K562 (cell line): ENCODE measurements at regions not wholly inside any gene's neighbourhood (a gene's known extent, or its start where the extent isn't known, plus 50 kb on each side); places are given as distances from the start of the nearest gene placed in this dataset.

ENCODE experiments used
- ATAC-seq: fragments of 200-7000 bp; cut with Tn5 transposase; 3 replicates; pipeline ENCODE4 v1.9.1; 2020; ENCODE audit warnings: moderate library complexity
- BruUV-seq: library from RNA; stranded (reverse); fragments of 400-500 nt; replicated peaks from 2 replicates; lab custom pipeline; 2021; lab: Mats Ljungman, UMichigan
- CTCF ChIA-PET: fragments of 300-600 bp; formaldehyde crosslinking; extraction: SDS; loops from one replicate; lab custom pipeline; 2021; ENCODE audit warnings: low intra/inter-chr PET ratio; lab: Yijun Ruan, JAX
- POLR2A ChIA-PET: fragments of 300-600, 350-650 bp; sonication (Branson Sonifier 250); formaldehyde crosslinking; extraction: SDS; loops from one replicate; lab custom pipeline; 2021; ENCODE audit warnings: antibody characterized with exemption, inconsistent platforms; lab: Yijun Ruan, JAX
- DNase-seq, 4 experiments: peaks; one replicate each; pipeline versions ENCODE4 v3.0.0 to v3.0.0-alpha.2; 2011 to 2018; ENCODE audit warnings: low spot score in 3 of 4, mixed read lengths in 3 of 4; ENCODE audit errors: extremely low read depth in 1 of 4
- FAIRE-seq: peaks from 2 replicates; lab custom pipeline; 2011; peaks lifted over from hg19 to GRCh38; lab: Jason Lieb, UNC
- H2AFZ ChIP-seq: 2 replicates; pipeline ENCODE4 v1.6.0; 2011; ENCODE audit warnings: low read depth, low read length, control low read depth, inconsistent platforms
- H3K27ac ChIP-seq: fragments of 200-600 bp; 3 replicates; pipeline ENCODE4 v1.8.0; 2011; ENCODE audit warnings: low read depth, mild to moderate bottlenecking, control low read depth, inconsistent platforms, low read length, moderate library complexity, mixed read lengths; ENCODE audit errors: extremely low read depth
- H3K27me3 ChIP-seq, 2 experiments: fragments of 300-600 bp in 1 of 2; 2 replicates in 1 of 2; 3 replicates in 1 of 2; pipeline versions ENCODE4 v1.6.0 to v1.8.0; 2011; ENCODE audit warnings: inconsistent platforms in 2 of 2, low read length in 2 of 2, mild to moderate bottlenecking in 1 of 2, mixed read lengths in 1 of 2, moderate library complexity in 1 of 2; ENCODE audit not compliant: control insufficient read depth in 2 of 2, insufficient read depth in 2 of 2
- H3K36me3 ChIP-seq: fragments of 300-600 bp; 3 replicates; pipeline ENCODE4 v1.8.0; 2011; ENCODE audit warnings: mild to moderate bottlenecking, low read length, inconsistent platforms; ENCODE audit not compliant: control insufficient read depth, insufficient read depth
- H3K4me1 ChIP-seq, 2 experiments: fragments of 200-600 bp in 1 of 2; replicated peaks in 1 of 2; 2 replicates in 1 of 2; 3 replicates in 1 of 2; pipeline versions ENCODE4 v1.5.1 to v1.8.0; 2011; ENCODE audit warnings: inconsistent platforms in 2 of 2, low read length in 2 of 2, mild to moderate bottlenecking in 1 of 2, mixed read lengths in 1 of 2, moderate library complexity in 1 of 2; ENCODE audit not compliant: control insufficient read depth in 2 of 2, insufficient read depth in 2 of 2
- H3K4me2 ChIP-seq: 2 replicates; pipeline ENCODE4 v1.6.1; 2011; ENCODE audit warnings: low read length, control low read depth, inconsistent platforms, mixed read lengths; ENCODE audit not compliant: insufficient read depth
- H3K4me3 ChIP-seq: fragments of 200-600 bp; sonication (generic), shearing (Covaris generic); 2 replicates; pipeline ENCODE4 v1.5.1; 2016; ENCODE audit warnings: control low read depth, inconsistent platforms
- H3K79me2 ChIP-seq: fragments of 200-600 bp; 3 replicates; pipeline ENCODE4 v1.8.0; 2011; ENCODE audit warnings: low read length, inconsistent platforms; ENCODE audit not compliant: control insufficient read depth, insufficient read depth
- H3K9ac ChIP-seq, 2 experiments: 2 replicates each; pipeline versions ENCODE4 v1.6.0 to v1.6.1; 2011; ENCODE audit warnings: low read depth in 2 of 2, low read length in 2 of 2, control low read depth in 1 of 2, inconsistent platforms in 1 of 2, mild to moderate bottlenecking in 1 of 2, mixed read lengths in 1 of 2; ENCODE audit not compliant: insufficient read depth in 1 of 2
- H3K9me1 ChIP-seq: one replicate; pipeline ENCODE4 v1.6.0; 2011; ENCODE audit warnings: inconsistent platforms, mild to moderate bottlenecking, low read length, moderate library complexity; ENCODE audit not compliant: control insufficient read depth, insufficient read depth
- H3K9me3 ChIP-seq: replicated peaks from 2 replicates; pipeline ENCODE4 v1.5.1; 2011; ENCODE audit warnings: low read depth, low read length, inconsistent platforms; ENCODE audit not compliant: control insufficient read depth, insufficient read depth
- H4K20me1 ChIP-seq: replicated peaks from 2 replicates; pipeline ENCODE4 v1.6.1; 2011; ENCODE audit warnings: low read length, inconsistent platforms, mixed read lengths; ENCODE audit not compliant: control insufficient read depth, insufficient read depth
- HNRNPUL1 ChIP-seq: fragments of 200-400 bp; formaldehyde crosslinking; IDR thresholded peaks from 2 replicates; pipeline ENCODE4 v1.6.1; 2017; ENCODE audit warnings: low read length
- MEF2A ChIP-seq: IDR thresholded peaks from 2 replicates; pipeline ENCODE4 v1.6.1; 2011; ENCODE audit warnings: low read depth, mild to moderate bottlenecking, low read length, moderate library complexity; ENCODE audit not compliant: control insufficient read depth
- RFX1 ChIP-seq: fragments of 450-650 bp; IDR thresholded peaks from 2 replicates; pipeline ENCODE4 v1.6.1; 2016; ENCODE audit warnings: mild to moderate bottlenecking, moderate library complexity
- ZBTB17 ChIP-seq: fragments of 450-650 bp; formaldehyde crosslinking; IDR thresholded peaks from 2 replicates; pipeline ENCODE4 v1.4.0; 2020; ENCODE audit warnings: mild to moderate bottlenecking
- ZNF174 ChIP-seq: fragments of 250-450 bp; sonication (Bioruptor Pico); IDR thresholded peaks from 2 replicates; pipeline ENCODE4 v1.4.0; 2020; ENCODE audit warnings: mild to moderate bottlenecking
- WGBS: fragments of 100-300 bp; shearing (Covaris generic); methylation state at CpG from one replicate; pipeline ENCODE4 v1.1.6; 2016; ENCODE audit warnings: low coverage, mixed read lengths; ENCODE audit not compliant: insufficient coverage; ENCODE audit errors: missing lambda C conversion rate; 5-methylcytosine and 5-hydroxymethylcytosine counted together
- in situ Hi-C: fragments of 300-500 bp; cut with MboI; formaldehyde crosslinking; loops from 4 replicates; pipeline ENCODE4 v1.15.0; 2018; ENCODE audit warnings: inconsistent platforms, mixed read lengths
- intact Hi-C: fragments of 100-400 bp; cut with micrococcal nuclease; formaldehyde crosslinking; loops from 2 replicates; pipeline ENCODE4 v1.14.2; 2022
- TF ChIP-seq, protein P1 (sequence below): fragments of 250-450 bp; sonication (Bioruptor Pico); IDR thresholded peaks from 2 replicates; pipeline ENCODE4 v1.9.0; 2021; ENCODE audit warnings: mild to moderate bottlenecking, inconsistent platforms

DNA sequence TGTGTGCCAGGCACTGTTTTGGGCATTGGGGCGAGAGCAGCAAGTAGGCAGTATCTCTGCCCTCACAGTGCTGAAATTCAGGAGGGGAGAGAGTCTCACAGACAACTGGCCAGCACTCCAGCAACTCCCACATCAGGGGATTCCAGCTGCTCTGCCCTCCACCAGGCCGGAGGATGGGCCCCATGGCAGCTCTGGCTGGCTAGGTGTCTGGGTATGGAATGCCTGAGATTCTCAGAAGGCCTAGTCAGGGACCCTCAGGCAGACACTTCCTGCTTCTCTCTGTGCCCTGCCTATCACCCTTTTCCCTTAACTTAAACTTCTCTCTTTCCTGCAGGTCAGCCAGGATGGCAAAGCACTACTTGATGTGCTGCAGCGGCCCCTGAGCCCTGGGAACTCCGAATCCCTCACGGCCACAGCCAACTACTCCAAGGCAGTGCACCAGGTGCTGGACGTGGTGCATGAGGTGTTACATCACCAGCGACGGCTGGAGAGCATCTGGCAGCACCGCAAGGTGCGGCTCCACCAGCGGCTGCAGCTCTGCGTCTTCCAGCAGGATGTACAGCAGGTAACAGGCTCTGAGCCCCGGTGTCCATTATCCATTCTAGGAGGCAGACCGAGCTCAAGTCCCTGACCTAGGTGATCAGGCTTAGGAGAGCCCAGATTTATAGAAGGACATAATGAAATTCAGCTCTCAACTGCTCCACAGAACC is 342.2 kb upstream of the ROPN1 start:
- Histone ChIP-seq H3K9ac (no peak overlapping the region; a peak in 1 of 4 replicates), H3K27ac (no peak overlapping the region), H3K9me1 (no peaks in the 10 kb centered on the region), H3K4me1 (no peaks in the 10 kb centered on the region), H3K27me3 (peaks cover 3 to 14% of the 10 kb centered on the region in 2 experiments; a peak in 2 of 5 replicates), H3K79me2 (no peaks in the 10 kb centered on the region), H3K36me3 (no peaks in the 10 kb centered on the region), H2AFZ (no peak overlapping the region), H3K9me3 (no peaks in the 10 kb centered on the region), H3K4me2 (no peak overlapping the region), H3K4me3 (no peak overlapping the region), H4K20me1 (no peaks in the 10 kb centered on the region)
- intact Hi-C loops (no loop called here), in situ Hi-C loops (no loop called here)
- 2% methylated on average over 13 of the region's 14 CpGs for WGBS
- no peak for TF ChIP-seq HNRNPUL1
- ChIA-PET CTCF (no interaction called here), POLR2A (no interaction called here)
- no peak for FAIRE-seq
- no TSS peak for BruUV-seq
- no peak for ATAC-seq
- DNase-seq = no peak

DNA sequence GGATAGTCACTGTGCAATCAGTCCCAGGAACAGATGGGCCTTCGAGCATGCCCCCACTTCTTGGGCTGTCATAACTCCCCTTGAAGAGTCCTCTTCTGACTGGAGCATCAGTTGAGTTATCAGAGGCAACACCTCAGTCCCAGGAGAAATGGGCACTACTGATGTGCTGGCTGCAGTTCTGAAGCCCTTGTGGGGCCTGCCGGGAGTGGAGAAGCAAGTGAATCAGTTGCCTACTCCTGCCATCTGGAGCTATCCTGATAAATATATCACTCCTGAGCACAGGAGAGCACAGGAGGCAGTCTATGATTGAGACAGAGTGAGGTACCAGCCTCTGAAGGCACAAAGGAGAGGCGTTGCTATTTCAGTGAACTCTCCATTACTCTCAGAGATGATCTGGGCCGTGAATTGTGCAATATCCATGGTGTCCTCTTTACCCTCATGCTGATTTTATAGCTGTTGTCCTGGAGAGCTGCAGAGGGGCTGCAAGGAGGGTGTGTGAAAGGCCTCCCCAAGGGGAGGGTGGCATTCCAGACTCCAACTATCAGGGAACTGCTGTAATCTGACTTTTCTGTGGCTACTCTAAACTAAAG is 344.2 kb upstream of the ROPN1 start:
- no peaks in the 10 kb centered on the region for H3K4me1 ChIP-seq
- FAIRE-seq (no peak), ATAC-seq (no peak), DNase-seq (no peak)
- no peak overlapping the region for H3K27ac ChIP-seq
- no TSS peak for BruUV-seq
- 2% methylated on average over 4 of the region's 4 CpGs for WGBS
- no peaks in the 10 kb centered on the region for H4K20me1 ChIP-seq
- H3K4me3 ChIP-seq = no peak overlapping the region
- H3K27me3 ChIP-seq = peaks cover 3 to 14% of the 10 kb centered on the region in 2 experiments; a peak in 2 of 5 replicates
- H3K79me2 ChIP-seq = no peaks in the 10 kb centered on the region
- H3K9me1 ChIP-seq = no peaks in the 10 kb centered on the region
- no peaks in the 10 kb centered on the region for H3K9me3 ChIP-seq
- H3K36me3 ChIP-seq = no peaks in the 10 kb centered on the region
- H3K4me2 ChIP-seq = no peak overlapping the region
- POLR2A ChIA-PET = interaction anchor here (0.6 kb wide), 1 partner anchor 13 kb away, joined by 3 read pairs; no protein-coding TSS in a partner anchor
- H2AFZ ChIP-seq = no peak overlapping the region
- H3K9ac ChIP-seq = no peak overlapping the region
- intact Hi-C loops = no loop called here
- TF ChIP-seq ZBTB17 (no peak), MEF2A (no peak), ZNF174 (no peak), RFX1 (no peak)
- TF ChIP-seq, protein P1, sequence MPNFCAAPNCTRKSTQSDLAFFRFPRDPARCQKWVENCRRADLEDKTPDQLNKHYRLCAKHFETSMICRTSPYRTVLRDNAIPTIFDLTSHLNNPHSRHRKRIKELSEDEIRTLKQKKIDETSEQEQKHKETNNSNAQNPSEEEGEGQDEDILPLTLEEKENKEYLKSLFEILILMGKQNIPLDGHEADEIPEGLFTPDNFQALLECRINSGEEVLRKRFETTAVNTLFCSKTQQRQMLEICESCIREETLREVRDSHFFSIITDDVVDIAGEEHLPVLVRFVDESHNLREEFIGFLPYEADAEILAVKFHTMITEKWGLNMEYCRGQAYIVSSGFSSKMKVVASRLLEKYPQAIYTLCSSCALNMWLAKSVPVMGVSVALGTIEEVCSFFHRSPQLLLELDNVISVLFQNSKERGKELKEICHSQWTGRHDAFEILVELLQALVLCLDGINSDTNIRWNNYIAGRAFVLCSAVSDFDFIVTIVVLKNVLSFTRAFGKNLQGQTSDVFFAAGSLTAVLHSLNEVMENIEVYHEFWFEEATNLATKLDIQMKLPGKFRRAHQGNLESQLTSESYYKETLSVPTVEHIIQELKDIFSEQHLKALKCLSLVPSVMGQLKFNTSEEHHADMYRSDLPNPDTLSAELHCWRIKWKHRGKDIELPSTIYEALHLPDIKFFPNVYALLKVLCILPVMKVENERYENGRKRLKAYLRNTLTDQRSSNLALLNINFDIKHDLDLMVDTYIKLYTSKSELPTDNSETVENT (CRISPR knock-in tag) = no peak
- TF ChIP-seq, all 486 proteins: peak for 0
- CTCF ChIA-PET = no interaction called here
- in situ Hi-C loops = no loop called here
